GM18505 (cell line): ENCODE measurements at regions not wholly inside any gene's neighbourhood (a gene's known extent, or its start where the extent isn't known, plus 50 kb on each side); places are given as distances from the start of the nearest gene placed in this dataset.

Source experiments
- ATAC-seq: cut with Tn5 transposase; IDR thresholded peaks from one replicate; pipeline ENCODE4 v1.9.1; 2021; ENCODE audit not compliant: unreplicated experiment
- POLR2A ChIP-seq: IDR thresholded peaks from 4 replicates; pipeline ENCODE4 v1.6.1; 2011; ENCODE audit warnings: borderline replicate concordance; ENCODE audit not compliant: insufficient read depth, insufficient read length; ENCODE audit errors: extremely low read depth

DNA sequence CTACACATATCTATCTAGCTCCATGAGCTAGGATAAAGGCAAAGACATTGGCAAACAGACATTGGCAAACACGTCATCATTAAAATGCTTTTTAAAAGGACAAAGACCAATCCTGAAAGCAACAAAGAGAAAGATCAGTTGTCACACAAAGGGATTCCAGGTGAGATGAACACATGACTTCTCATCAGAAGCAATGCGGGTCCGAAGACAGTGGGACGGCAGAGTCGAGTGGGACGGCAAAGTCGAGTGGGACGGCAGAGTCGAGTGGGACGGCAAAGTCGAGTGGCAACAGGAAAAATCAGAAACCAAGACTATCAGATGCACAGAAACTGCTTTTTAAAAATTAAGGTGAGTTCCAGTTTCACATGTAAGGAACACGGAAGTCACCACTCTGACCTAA, 609.5 kb downstream of the BRD1 start:
- no peak for TF ChIP-seq POLR2A
- no peak for ATAC-seq

DNA sequence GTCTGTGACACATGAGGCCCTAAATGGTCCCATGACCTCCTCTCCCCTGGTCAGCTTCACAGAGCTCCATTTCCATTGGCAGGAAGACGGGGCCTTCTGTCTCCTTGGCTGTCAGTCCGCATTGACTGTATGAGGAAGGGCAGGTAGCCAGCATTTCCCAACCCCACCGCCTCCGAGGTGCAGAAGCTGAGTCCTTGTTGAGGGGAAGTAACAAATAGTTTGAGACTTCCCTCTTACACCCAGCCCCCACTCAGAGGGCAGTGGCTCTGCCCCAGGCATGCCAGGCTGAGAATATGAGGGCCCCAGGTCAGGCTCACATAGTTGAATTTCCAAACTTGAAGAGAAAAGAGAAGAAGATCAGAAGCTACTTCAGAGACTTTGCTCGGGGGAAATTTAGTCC, 611.1 kb downstream of the BRD1 start:
- no peak for TF ChIP-seq POLR2A
- ATAC-seq = no peak

DNA sequence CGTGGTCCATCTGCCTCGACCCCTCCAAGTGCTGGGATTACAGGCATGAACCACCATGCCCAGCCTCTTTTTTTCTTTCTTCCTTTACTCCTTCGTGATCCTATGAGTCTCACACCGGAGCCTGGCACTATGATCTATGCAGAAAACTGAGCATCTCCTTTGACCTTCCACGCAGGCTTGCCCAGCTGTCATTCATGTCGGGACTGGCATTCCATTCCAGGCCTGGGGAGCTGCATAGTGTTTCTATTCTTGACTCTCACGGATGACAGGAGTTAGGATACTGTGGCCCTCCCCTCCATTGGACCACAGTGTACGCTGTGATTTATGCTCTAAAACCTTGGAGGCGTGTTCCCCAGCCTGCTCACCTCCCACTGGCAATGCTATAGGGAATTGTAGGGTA, 611.8 kb downstream of the BRD1 start:
- no peak for TF ChIP-seq POLR2A

DNA sequence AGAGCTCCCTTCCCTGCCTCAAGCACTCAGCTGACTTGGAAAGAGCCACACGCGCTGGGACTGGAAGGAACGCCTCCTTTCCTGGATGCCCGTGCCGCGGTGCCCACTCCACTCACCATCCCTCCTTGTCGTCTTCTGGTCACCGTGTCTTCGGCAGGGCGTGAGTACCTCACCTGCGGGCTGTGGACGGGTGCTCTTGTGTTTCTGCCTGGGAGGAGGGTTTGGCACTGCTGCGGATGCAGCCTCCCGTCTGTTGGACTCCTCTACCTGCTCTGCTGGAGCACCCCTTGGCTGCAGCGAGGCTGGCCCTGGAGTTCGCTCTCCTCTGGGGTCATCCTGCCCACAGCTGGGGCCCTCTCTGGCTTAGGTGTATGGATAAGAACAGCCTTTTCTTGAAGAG, 612.7 kb downstream of the BRD1 start:
- ATAC-seq = no peak
- TF ChIP-seq POLR2A = no peak

More for the DNA sequence above, 611.8 kb downstream of the BRD1 start:
- no peak for ATAC-seq

DNA sequence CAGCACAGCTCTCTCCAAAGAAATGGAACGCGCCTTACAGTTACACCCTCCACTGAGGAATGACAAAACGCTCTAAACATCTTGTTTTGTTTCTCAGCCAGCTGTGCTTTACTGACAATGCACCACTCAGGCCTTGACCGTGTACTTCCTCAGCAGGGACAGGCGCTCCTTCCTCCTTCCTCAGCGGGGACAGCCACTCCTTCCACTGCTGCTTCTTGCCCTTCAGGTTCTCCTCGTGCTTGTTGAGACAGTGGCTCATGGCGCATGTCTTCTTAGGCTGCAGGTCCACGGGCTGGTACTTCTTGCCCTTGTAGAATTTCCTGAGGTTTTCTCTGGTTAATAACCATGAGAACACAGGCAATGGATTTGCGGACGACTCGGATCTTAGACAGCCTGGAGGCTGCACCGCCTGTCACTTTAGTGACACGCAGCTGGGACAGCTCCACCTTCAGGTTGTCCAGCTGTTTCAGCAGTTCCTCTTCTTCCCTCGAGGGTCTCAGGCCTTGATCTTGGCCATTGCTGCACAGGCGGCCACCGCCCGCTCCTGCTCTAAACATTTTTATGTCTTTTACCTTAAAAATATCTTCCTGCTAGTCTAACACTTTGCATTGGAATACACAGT, 613.8 kb downstream of the BRD1 start:
- TF ChIP-seq POLR2A = no peak
- ATAC-seq = no peak

DNA sequence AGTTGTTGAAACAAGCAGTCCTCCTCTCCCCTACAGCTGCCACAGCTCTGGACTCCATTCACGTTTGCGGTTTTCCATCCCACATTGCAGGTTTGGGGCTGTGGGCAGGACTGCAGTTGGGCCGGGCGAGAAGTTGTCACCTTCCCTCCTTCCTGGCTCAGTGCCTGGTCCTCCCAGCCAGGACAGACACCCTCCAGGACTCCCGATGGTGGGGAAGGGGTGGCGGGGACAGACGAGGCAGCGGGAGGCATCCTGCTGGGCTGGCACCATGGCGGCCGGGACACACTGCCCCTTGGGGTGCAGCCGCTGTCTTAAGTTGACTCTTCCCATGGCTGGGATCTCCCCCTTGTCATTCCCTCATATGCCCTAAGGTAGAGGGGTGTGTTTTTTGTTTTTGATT, 615.2 kb downstream of the BRD1 start:
- no peak for TF ChIP-seq POLR2A
- no peak for ATAC-seq

DNA sequence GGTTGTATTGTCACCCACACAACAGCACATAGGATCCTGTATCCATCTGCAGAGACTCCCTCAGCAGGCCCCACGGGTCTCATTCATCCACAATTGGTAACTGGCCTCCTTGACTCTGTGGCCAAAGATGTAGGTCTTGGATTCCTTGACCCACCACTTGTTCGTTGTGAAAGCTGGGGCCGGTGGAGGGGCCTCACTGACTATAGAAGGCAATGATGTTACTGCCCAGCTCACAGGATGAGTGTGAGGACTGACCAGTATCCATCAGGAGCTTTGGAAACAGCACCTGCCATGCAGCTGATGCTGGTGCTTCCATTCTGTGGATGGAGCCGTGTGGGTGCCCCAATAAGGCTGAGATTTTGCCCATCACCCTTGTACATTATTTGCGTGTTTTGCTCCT, 615.7 kb downstream of the BRD1 start:
- no peak for TF ChIP-seq POLR2A

DNA sequence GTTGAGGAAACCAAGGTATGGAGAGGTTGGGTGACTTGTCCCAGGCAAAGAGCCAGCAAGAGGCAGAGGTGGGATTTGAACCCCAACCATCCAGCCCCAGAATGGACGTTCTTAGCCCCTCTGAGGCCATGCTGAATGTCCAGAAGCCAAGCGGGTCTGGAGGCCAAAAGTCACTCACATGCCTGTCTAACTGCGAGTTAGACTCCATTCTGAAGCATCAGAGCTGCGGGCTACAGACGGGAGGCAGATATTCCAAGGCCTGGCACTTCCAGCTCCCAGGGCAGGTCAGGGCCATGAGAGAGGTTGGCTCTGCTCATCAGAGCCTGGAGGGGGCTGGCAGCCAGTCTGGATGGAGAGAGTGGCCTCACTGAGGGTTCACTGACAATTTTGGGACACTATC, 616.5 kb downstream of the BRD1 start:
- TF ChIP-seq POLR2A = no peak
- ATAC-seq = no peak

More for the DNA sequence above, 615.7 kb downstream of the BRD1 start:
- ATAC-seq = no peak

DNA sequence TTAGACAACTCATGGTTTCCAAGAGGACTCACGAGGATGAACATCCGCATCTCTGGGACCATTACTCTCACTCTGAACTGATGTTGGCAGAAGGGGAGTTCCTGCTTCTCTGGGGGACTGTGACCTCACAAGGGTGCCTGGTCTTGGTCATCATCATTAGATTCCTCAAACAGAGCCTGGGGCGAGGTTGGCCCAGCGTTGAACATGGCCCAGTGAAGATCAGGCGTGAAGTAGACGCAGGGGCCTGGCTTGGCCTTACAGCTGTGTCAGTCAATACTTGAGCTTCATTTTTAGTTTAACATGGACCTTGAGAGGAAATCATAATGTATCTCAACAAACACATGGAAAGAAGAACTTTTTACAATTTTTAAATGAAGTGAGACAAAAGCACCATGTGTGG, 617.1 kb downstream of the BRD1 start:
- ATAC-seq = no peak
- no peak for TF ChIP-seq POLR2A

DNA sequence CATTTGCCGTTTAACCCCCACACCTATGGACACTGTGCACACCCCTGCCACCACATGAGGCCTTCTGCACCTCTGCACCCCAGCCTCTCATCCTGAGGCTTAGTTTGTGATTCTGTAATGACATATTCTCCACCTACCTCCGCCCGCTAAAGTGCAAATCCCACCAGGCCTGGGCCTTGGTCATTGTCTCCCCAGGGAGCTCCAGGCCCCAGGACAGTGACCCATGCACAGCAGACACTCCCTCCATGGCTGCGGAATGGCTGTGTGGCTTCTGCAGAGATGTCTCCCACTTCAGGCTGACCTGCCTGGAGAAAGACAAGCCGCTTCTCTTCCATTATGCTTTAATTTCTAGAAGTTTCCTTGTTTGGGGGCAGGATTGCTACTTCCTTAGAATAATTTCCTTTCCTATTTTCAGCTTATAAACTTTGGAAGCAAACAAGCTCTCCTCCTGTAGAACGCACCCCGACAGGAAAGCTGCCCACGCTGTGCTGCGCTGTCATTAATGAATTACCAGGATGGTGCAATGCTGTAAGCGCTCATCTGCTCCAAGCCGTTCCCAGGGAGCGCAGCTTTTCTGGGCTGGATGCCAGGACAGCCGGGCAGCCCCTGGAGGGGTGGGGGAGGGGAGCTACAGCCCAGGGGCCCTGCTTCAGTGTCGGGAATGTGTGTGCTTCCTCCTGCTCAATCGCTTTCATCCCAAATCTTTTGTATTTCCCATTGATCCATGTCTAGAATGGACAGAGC, 618.0 kb downstream of the BRD1 start:
- no peak for ATAC-seq
- TF ChIP-seq POLR2A = no peak

DNA sequence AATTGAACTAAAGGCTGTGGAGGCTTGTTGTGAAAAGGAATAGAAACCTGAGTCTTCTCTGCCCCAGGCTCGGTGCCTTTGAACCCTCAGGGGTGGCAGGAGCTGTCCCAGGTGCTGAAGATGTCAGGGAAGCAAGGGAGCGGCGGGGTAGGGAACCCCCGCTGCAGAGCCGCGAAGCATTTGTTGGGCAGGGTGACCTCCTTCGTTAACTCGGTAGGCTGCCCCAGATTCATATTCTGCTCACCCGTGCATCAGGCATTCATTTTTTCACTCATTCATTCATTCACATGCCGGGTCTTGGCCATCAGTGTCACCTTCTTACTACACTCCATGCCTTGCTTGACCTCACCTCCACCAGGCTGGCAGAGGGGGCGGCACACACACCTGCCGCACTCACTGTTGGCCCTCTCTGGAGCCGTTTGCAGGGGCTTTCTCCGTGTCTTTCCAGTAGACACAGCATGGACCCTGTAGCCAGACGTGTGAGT, 618.9 kb downstream of the BRD1 start:
- no peak for ATAC-seq
- TF ChIP-seq POLR2A = no peak

DNA sequence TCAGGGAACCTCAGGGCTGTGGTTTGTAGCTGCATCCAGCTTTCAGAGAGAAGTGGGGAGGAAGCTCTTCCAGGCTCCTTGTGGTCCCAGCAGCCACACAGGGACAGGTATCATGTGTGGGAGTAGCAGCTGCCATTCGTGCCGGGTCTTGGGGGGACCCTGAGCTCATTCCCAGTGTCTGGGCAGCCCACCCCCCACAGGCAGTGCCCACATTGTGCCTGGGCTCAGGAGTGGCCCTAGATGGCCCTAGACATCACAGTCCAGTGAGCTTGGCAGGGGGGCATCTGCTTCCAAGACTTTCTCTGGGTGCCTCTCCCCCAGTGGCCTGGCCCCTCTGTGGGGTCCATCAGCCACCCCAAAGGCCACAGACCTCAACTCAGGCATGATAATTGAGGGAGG, 619.7 kb downstream of the BRD1 start:
- no peak for TF ChIP-seq POLR2A
- no peak for ATAC-seq

DNA sequence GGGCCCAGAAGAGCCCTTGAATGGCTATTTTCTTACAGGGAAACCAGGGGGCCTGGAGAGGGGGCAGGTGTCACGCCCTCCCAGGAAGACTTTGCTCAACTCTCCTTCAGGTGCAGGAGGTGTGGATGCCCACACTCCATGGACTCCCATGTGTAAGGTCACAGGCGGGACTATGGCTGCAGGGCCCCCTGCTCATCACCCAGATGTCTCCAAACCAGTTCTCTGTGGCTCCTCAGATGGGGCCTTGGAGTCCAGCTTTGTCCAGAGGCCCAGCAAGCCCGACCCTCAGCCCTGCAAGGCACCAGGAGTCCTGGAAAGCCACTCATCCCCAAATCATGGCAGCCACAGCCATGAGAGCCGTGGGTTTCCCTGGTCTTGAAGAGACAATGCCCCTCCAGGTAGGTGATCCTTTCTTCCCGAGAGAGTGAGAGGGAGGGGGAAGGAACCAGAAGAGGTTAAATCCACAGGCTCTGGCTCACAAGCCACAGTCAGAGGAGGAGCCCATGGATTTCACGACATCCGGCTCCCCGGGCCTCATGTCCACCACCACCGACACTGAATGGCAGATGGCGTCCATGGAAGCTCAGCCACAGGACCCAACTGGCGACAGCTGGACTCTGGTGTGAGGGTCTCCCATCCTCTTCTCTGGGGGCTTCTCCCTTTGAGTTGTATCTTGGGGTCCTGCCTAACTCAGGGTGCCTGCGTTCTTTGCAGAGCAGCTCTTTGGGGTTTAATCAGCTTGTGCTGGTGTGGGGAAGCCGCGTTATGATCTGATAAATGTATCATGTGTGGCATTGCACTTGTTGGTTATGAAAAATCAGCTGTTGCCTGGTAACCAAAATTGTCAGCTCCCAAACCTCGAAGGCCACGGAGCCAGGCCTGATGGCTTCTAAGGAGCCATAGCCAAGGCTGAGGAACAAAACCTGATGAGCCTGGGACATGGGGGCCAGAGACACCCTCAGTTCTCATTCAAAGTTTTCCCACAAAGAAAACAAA, 620.4 kb downstream of the BRD1 start:
- TF ChIP-seq POLR2A = no peak
- ATAC-seq = no peak
